ENCODE measurements at regions not wholly inside any gene's neighbourhood (a gene's known extent, or its start where the extent isn't known, plus 50 kb on each side); places are given as distances from the start of the nearest gene placed in this dataset.

DNA sequence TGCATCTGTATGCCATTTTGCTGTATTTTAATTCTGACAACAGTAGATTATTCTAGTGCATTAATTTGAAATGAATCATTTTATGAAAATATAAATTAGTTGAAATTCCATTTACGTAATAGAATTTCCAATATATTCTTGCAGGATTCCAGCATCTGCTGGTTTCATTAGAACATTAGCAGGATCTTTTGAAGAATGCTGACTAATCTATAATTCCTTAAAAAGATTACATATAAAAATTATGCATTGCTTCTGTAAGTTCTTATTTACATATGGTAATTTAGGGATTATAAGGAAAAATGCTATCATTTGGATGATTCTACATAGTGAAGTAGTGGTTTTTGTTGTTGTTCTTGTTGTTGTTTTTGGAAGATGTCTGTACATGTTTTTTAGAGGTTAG, 182.2 kb upstream of the GNPDA2 start:
- Histone ChIP-seq H4K20me1 (ENCODE audit: insufficient read depth, low read length) (no peaks in the 10 kb centered on the region), H3K79me2 (ENCODE audit: insufficient read depth, low read length) (no peaks in the 10 kb centered on the region), H3K27me3 (ENCODE audit: insufficient read depth, low read length) (no peaks in the 10 kb centered on the region), H3K4me3 (ENCODE audit: insufficient read depth, low read depth, low read length) (no peak overlapping the region), H3K27ac (ENCODE audit: low read depth, low read length) (no peak overlapping the region), H3K4me1 (ENCODE audit: insufficient read depth, low read length) (no peaks in the 10 kb centered on the region), H3K9me3 (ENCODE audit: insufficient read depth, low read depth, low read length) (no peaks in the 10 kb centered on the region), H3K9ac (ENCODE audit: low read length) (no peak overlapping the region), H3K4me2 (ENCODE audit: low read length) (no peak overlapping the region), H2AFZ (ENCODE audit: low read depth, low read length) (no peak overlapping the region), H3K36me3 (ENCODE audit: insufficient read depth, low read length) (no peaks in the 10 kb centered on the region)
- Mint-ChIP-seq H3K4me1 (ENCODE audit: low read depth, unreplicated experiment) (no peaks in the 10 kb centered on the region), H3K4me3 (ENCODE audit: unreplicated experiment) (no peak overlapping the region), H3K27me3 (ENCODE audit: low read depth, unreplicated experiment) (no peaks in the 10 kb centered on the region), H3K9me3 (ENCODE audit: unreplicated experiment) (no peaks in the 10 kb centered on the region), H3K27ac (ENCODE audit: unreplicated experiment) (no peak overlapping the region), H3K36me3 (ENCODE audit: low read depth, unreplicated experiment) (no peaks in the 10 kb centered on the region)
- TF ChIP-seq, protein P1, sequence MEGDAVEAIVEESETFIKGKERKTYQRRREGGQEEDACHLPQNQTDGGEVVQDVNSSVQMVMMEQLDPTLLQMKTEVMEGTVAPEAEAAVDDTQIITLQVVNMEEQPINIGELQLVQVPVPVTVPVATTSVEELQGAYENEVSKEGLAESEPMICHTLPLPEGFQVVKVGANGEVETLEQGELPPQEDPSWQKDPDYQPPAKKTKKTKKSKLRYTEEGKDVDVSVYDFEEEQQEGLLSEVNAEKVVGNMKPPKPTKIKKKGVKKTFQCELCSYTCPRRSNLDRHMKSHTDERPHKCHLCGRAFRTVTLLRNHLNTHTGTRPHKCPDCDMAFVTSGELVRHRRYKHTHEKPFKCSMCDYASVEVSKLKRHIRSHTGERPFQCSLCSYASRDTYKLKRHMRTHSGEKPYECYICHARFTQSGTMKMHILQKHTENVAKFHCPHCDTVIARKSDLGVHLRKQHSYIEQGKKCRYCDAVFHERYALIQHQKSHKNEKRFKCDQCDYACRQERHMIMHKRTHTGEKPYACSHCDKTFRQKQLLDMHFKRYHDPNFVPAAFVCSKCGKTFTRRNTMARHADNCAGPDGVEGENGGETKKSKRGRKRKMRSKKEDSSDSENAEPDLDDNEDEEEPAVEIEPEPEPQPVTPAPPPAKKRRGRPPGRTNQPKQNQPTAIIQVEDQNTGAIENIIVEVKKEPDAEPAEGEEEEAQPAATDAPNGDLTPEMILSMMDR (IDR thresholded peaks at IDR 0.05; ENCODE audit: insufficient read depth, low read depth, low read length) = no peak
- TF ChIP-seq EZH2 (IDR thresholded peaks at IDR 0.05; ENCODE audit: insufficient read depth, low read length) = no peak
- FAIRE-seq (no peak), DNase-seq (ENCODE audit: low read depth) (no peak)

DNA sequence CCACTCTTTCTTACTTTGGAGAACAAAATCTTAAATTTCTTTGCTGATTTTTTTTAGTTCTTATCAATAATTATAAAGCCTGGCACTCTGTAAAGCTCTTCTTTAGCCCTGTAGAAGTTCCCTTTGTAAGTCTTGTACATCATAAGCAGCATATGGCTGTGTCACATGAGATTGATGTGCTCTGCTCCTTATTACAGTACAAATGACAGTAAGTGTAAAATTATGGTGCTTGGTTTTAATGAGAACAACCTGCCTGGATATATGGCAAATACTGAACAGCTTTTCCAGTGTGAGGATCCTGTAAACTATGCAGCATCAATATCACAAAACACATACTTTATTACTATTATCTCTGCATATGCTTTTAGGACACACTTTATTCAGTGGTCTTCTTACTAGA, 145.9 kb upstream of the GNPDA2 start:
- no peak for DNase-seq (ENCODE audit: low read depth)
- H3K27ac ChIP-seq (ENCODE audit: low read depth, low read length) = no peak overlapping the region
- no peaks in the 10 kb centered on the region for H3K36me3 Mint-ChIP-seq (ENCODE audit: low read depth, unreplicated experiment)
- no peaks in the 10 kb centered on the region for H4K20me1 ChIP-seq (ENCODE audit: insufficient read depth, low read length)
- no peaks in the 10 kb centered on the region for H3K79me2 ChIP-seq (ENCODE audit: insufficient read depth, low read length)
- H3K4me1 Mint-ChIP-seq (ENCODE audit: low read depth, unreplicated experiment) = peaks cover 10% of the 10 kb centered on the region
- H3K4me3 ChIP-seq (ENCODE audit: insufficient read depth, low read depth, low read length) = no peak overlapping the region
- H3K9ac ChIP-seq (ENCODE audit: low read length) = no peak overlapping the region
- H3K27me3 Mint-ChIP-seq (ENCODE audit: low read depth, unreplicated experiment) = no peaks in the 10 kb centered on the region
- no peaks in the 10 kb centered on the region for H3K9me3 Mint-ChIP-seq (ENCODE audit: unreplicated experiment)
- no peak overlapping the region for H3K4me2 ChIP-seq (ENCODE audit: low read length)
- H3K27me3 ChIP-seq (ENCODE audit: insufficient read depth, low read length) = no peaks in the 10 kb centered on the region
- H3K27ac Mint-ChIP-seq (ENCODE audit: unreplicated experiment) = no peak overlapping the region
- H3K4me1 ChIP-seq (ENCODE audit: insufficient read depth, low read length) = no peaks in the 10 kb centered on the region
- H3K36me3 ChIP-seq (ENCODE audit: insufficient read depth, low read length) = no peaks in the 10 kb centered on the region
- H3K4me3 Mint-ChIP-seq (ENCODE audit: unreplicated experiment) = no peak overlapping the region
- no peak overlapping the region for H2AFZ ChIP-seq (ENCODE audit: low read depth, low read length)
- H3K9me3 ChIP-seq (ENCODE audit: insufficient read depth, low read depth, low read length) = no peaks in the 10 kb centered on the region
- no peak for FAIRE-seq
- TF ChIP-seq, protein P1 (IDR thresholded peaks at IDR 0.05; ENCODE audit: insufficient read depth, low read depth, low read length) = no peak
- TF ChIP-seq EZH2 (IDR thresholded peaks at IDR 0.05; ENCODE audit: insufficient read depth, low read length) = no peak

DNA sequence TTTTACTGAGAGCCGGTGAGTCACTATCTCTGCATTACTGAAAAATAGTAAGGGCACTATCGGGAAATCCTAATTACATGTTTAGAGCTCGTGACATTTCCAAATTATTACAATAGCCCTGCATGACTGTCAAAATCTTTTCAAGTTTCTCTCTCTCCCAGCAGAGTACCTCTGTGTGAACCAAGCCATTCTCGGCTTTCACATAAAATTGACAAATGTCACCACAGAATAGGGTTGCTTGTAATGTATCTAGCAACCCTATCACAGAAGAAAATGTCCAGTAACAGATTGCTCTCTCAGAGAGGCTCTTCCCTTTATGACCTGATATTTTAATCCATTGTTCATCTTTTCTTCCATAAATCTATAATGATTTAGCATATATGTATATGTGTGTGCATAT, 144.8 kb upstream of the GNPDA2 start:
- peaks cover 10% of the 10 kb centered on the region for H3K4me1 Mint-ChIP-seq (ENCODE audit: low read depth, unreplicated experiment)
- H3K27ac Mint-ChIP-seq (ENCODE audit: unreplicated experiment) = no peak overlapping the region
- Histone ChIP-seq H3K27me3 (ENCODE audit: insufficient read depth, low read length) (no peaks in the 10 kb centered on the region), H3K27ac (ENCODE audit: low read depth, low read length) (no peak overlapping the region), H3K4me3 (ENCODE audit: insufficient read depth, low read depth, low read length) (no peak overlapping the region), H3K4me2 (ENCODE audit: low read length) (no peak overlapping the region), H2AFZ (ENCODE audit: low read depth, low read length) (no peak overlapping the region), H3K4me1 (ENCODE audit: insufficient read depth, low read length) (no peaks in the 10 kb centered on the region), H4K20me1 (ENCODE audit: insufficient read depth, low read length) (no peaks in the 10 kb centered on the region), H3K9me3 (ENCODE audit: insufficient read depth, low read depth, low read length) (no peaks in the 10 kb centered on the region), H3K9ac (ENCODE audit: low read length) (no peak overlapping the region), H3K79me2 (ENCODE audit: insufficient read depth, low read length) (no peaks in the 10 kb centered on the region), H3K36me3 (ENCODE audit: insufficient read depth, low read length) (no peaks in the 10 kb centered on the region)
- no peaks in the 10 kb centered on the region for H3K36me3 Mint-ChIP-seq (ENCODE audit: low read depth, unreplicated experiment)
- H3K4me3 Mint-ChIP-seq (ENCODE audit: unreplicated experiment) = no peak overlapping the region
- FAIRE-seq = no peak
- no peak for DNase-seq (ENCODE audit: low read depth)
- TF ChIP-seq, protein P1 (IDR thresholded peaks at IDR 0.05; ENCODE audit: insufficient read depth, low read depth, low read length) = no peak
- TF ChIP-seq EZH2 (IDR thresholded peaks at IDR 0.05; ENCODE audit: insufficient read depth, low read length) = no peak
- no peaks in the 10 kb centered on the region for H3K27me3 Mint-ChIP-seq (ENCODE audit: low read depth, unreplicated experiment)
- H3K9me3 Mint-ChIP-seq (ENCODE audit: unreplicated experiment) = no peaks in the 10 kb centered on the region

Data from astrocyte (in vitro differentiated cells and primary cell).